T-helper 17 cell (primary cell): ENCODE measurements at regions not wholly inside any gene's neighbourhood (a gene's known extent, or its start where the extent isn't known, plus 50 kb on each side); places are given as distances from the start of the nearest gene placed in this dataset.

Experiments
- ATAC-seq: fragments of 150-1000 bp; cut with Tn5 transposase; 2 replicates; pipeline ENCODE4 v1.10.0; 2021; ENCODE audit warnings: mild to moderate bottlenecking, moderate library complexity
- DNase-seq, 3 donors: peaks; one replicate each; pipeline versions ENCODE4 v3.0.0 to v3.0.0-alpha.2; 2020 to 2021
- H3K9me3 ChIP-seq: one replicate; pipeline ENCODE4 v1.7.0; 2013; ENCODE audit warnings: low read length, mild to moderate bottlenecking; ENCODE audit not compliant: control insufficient read depth, poor library complexity, severe bottlenecking
- H3K27ac Mint-ChIP-seq: one replicate; pipeline ENCODE4 v1.8.0; 2022; ENCODE audit warnings: mild to moderate bottlenecking, moderate library complexity, mixed read lengths
- H3K27me3 Mint-ChIP-seq: one replicate; pipeline ENCODE4 v1.8.0; 2022; ENCODE audit warnings: mixed read lengths
- H3K36me3 Mint-ChIP-seq: one replicate; pipeline ENCODE4 v1.8.0; 2022; ENCODE audit warnings: low read depth, mixed read lengths
- H3K4me1 Mint-ChIP-seq: one replicate; pipeline ENCODE4 v1.8.0; 2022; ENCODE audit warnings: mild to moderate bottlenecking, mixed read lengths
- H3K4me3 Mint-ChIP-seq: one replicate; pipeline ENCODE4 v1.8.0; 2022; ENCODE audit warnings: mild to moderate bottlenecking, moderate library complexity, mixed read lengths

DNA sequence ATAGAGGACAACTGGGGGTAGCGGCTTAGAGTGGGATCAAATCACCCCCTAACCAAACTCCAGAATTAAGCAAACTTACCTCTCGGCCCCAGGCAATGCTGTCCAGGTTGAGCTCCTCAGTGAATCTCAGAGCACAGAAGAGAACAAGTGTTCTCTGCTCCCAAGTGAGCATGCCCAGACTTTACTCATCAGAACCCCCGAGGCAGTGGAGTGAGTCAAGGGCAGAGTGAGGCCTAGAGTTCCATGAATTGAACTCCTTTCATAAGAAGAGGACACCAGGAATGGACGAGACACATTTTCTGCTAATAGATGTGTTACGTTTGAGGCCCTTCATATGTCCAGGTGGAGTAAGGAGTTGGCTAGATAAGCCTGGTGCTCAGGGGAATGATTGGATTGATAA, 134.0 kb upstream of the DTNBP1 start:
- no peaks in the 10 kb centered on the region for H3K36me3 Mint-ChIP-seq
- H3K4me3 Mint-ChIP-seq: no peak overlapping the region
- ATAC-seq: no peak
- H3K27ac Mint-ChIP-seq: no peak overlapping the region
- H3K9me3 ChIP-seq: peaks cover 3% of the 10 kb centered on the region
- no peaks in the 10 kb centered on the region for H3K27me3 Mint-ChIP-seq
- no peaks in the 10 kb centered on the region for H3K4me1 Mint-ChIP-seq
- no peak for DNase-seq

DNA sequence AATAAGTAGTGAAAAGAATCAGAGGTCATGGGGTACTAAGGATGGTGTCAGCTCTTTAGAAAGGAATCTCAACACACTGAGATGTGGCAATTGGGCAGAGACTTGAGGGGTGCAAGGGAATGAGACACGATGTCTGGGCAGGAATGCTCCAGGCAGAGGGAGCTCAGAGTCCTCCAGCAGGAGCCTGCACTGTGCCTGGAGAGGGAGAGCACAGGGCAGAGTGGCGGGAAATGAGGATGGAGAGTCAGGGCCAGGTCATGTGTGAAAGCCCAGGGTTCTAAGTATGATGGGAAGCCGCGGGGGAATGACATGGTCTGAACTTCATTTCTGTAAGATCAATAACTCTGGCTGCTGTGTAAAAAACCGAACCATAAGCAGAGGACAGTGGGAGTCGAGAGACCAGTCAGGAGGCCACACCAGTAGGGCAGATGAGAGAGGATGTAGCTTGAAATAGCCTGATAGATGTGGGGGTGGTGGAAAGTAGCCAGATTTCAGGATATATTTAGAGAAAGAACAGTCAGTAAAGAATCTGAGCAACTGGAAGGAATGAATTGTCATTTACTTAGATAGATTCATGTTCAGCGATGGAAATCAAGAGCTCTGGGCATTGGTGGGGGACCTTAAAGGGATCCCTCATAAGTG, 133.4 kb upstream of the DTNBP1 start:
- DNase-seq: no peak
- H3K36me3 Mint-ChIP-seq: no peaks in the 10 kb centered on the region
- peaks cover 3% of the 10 kb centered on the region for H3K9me3 ChIP-seq
- H3K4me1 Mint-ChIP-seq: no peaks in the 10 kb centered on the region
- no peaks in the 10 kb centered on the region for H3K27me3 Mint-ChIP-seq
- no peak for ATAC-seq
- no peak overlapping the region for H3K27ac Mint-ChIP-seq
- H3K4me3 Mint-ChIP-seq: no peak overlapping the region

DNA sequence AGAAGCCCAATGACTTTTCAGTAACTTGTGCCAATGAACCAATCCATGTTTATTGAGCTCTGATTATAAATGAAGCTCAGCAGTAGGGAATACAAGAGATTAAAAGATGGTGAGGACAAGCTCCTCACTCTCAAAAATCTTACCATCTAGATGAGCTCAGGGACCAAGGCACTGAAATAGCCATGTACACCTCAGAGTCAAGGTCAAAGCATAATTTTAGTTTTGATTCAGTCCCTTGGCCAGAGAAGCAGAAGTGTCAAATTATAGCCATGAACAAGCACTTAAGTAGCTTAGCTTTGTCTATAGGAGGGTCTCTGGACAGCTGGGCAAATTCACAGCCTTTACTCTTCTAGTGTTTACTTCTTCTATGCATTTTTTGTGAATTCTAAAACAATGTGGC, 131.0 kb upstream of the DTNBP1 start:
- no peak for DNase-seq
- peaks cover 5% of the 10 kb centered on the region for H3K27me3 Mint-ChIP-seq

DNA sequence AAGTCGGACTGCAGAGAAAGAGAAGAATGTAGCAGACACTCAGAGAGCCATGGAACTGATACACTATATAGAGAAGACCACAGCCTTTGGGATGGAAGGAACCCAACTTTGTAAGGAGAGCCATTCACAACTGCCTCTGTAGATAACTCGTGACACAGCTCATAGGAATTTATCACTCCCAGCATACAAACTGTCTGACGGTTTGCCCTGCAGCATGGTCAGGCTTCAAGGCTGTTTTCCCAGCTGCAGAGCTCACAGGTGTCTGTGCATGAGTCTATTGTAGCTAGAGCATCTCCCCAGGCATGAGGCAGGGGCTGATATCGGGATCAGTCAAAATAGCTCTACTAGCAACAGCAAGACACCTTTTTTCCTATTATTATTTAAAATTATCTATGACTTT, 130.5 kb upstream of the DTNBP1 start:
- H3K27ac Mint-ChIP-seq: no peak overlapping the region
- no peak for ATAC-seq
- no peak overlapping the region for H3K4me3 Mint-ChIP-seq
- H3K4me1 Mint-ChIP-seq: no peaks in the 10 kb centered on the region
- H3K27me3 Mint-ChIP-seq: peaks cover 5% of the 10 kb centered on the region
- no peak for DNase-seq
- H3K9me3 ChIP-seq: peaks cover 3% of the 10 kb centered on the region
- H3K36me3 Mint-ChIP-seq: peaks cover 2% of the 10 kb centered on the region

More for the DNA sequence above, 131.0 kb upstream of the DTNBP1 start:
- peaks cover 3% of the 10 kb centered on the region for H3K9me3 ChIP-seq
- peaks cover 2% of the 10 kb centered on the region for H3K36me3 Mint-ChIP-seq
- no peak overlapping the region for H3K4me3 Mint-ChIP-seq
- no peak overlapping the region for H3K27ac Mint-ChIP-seq
- H3K4me1 Mint-ChIP-seq: no peaks in the 10 kb centered on the region
- ATAC-seq: no peak

DNA sequence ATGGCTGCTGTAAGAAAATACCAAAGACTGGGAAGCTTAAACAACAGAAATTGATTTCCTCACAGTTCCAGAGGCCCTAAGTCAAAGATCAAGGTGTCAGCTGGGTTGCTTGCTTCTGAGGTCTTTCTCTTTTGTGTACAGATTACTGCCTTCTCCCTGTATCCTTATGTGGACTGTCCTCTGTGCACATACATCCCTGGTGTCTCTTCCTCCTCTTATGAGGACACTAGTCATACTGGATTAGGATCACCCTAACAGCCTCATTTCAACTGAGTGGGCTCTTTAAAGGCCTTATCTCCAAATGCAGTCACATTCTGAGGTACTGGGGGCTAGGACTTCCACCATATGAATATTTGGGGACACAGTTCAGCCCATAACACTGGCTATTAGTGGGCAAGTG, 130.0 kb upstream of the DTNBP1 start:
- no peak for DNase-seq
- ATAC-seq: no peak
- Mint-ChIP-seq H3K36me3 (peaks cover 2% of the 10 kb centered on the region), H3K4me3 (no peak overlapping the region), H3K27me3 (peaks cover 5% of the 10 kb centered on the region), H3K4me1 (no peaks in the 10 kb centered on the region), H3K27ac (no peak overlapping the region)
- peaks cover 3% of the 10 kb centered on the region for H3K9me3 ChIP-seq

DNA sequence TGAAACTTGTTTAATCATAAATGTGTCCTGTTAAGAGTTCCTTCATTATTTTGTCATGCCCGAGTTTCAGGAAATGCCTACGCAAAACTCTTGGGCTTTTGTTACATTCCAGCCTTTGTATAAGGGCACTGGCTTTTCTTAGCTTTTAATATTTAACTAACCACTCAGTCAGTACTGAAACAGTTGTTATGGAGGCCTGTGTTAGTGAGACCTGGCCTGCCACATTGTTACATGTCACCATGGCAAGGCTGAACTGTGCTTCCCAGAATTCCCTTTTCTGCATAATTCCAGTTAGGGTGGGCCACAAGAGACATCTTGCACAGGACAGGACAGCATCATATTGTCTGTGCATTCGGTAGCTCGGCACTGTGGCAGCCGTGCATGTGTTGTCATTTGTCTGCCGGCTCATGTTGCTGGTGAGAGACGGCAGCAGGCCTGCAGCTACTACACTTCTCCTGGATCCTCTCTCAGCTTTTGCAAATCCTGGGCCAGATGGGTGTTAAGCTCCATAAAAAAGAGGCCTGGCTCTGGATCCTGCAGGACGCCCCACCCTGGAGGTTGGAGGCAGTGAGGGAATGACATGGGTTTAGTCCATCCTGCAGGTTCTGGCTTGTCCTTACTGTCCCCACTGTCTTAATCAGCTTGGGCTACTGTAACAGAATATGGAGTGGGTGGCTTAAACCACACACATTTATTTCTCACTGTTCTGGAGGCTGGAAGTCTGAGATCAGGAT, 128.8 kb upstream of the DTNBP1 start:
- DNase-seq: no peak
- H3K36me3 Mint-ChIP-seq: peaks cover 2% of the 10 kb centered on the region
- no peak for ATAC-seq
- no peak overlapping the region for H3K4me3 Mint-ChIP-seq
- H3K27ac Mint-ChIP-seq: no peak overlapping the region
- no peaks in the 10 kb centered on the region for H3K4me1 Mint-ChIP-seq
- no peaks in the 10 kb centered on the region for H3K9me3 ChIP-seq
- peaks cover 5% of the 10 kb centered on the region for H3K27me3 Mint-ChIP-seq

DNA sequence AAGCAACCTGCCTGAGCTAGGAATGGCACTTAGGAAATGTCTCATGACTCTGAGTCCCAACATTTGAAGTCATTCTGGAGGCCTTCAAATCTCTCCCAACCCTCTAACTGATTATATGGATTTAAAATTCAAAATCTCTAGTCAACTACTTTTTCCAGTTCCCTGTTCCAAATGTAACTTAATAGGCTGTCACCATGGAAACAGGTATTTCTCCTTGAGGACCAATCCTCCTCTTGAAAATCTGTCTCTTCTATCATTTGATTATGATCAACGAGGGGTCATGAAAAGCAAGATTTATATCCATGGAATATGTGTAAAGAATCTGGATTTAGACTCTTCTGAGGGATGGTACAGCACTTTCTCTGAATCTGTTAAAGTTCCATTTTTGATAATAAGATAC, 127.3 kb upstream of the DTNBP1 start:
- no peaks in the 10 kb centered on the region for H3K9me3 ChIP-seq
- DNase-seq: no peak
- Mint-ChIP-seq H3K4me1 (no peaks in the 10 kb centered on the region), H3K4me3 (no peak overlapping the region), H3K27me3 (peaks cover 5% of the 10 kb centered on the region), H3K36me3 (peaks cover 2% of the 10 kb centered on the region), H3K27ac (no peak overlapping the region)
- ATAC-seq: no peak

DNA sequence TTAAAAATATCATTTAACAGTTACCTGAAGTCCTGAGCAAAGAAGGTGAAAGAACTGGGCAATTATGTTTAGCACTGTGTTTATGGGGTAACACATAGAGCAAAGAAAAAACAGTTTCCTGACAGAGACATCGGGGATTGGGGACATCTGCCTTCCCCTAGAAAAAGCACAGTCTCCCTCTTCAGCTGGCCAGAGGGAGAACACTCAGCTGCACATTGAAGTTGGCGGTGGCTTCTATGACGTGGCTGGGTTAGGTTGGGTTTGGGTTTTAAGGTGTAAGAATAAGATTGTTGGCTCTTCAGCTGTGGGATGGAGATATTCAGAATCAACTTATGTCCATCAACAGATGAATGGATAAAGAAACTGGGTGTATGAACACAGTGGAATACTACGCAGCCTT, 124.0 kb upstream of the DTNBP1 start:
- no peak for DNase-seq
- H3K4me1 Mint-ChIP-seq: no peaks in the 10 kb centered on the region
- no peak for ATAC-seq
- H3K27me3 Mint-ChIP-seq: peaks cover 5% of the 10 kb centered on the region
- no peaks in the 10 kb centered on the region for H3K9me3 ChIP-seq
- peaks cover 2% of the 10 kb centered on the region for H3K36me3 Mint-ChIP-seq
- H3K4me3 Mint-ChIP-seq: no peak overlapping the region
- H3K27ac Mint-ChIP-seq: no peak overlapping the region

DNA sequence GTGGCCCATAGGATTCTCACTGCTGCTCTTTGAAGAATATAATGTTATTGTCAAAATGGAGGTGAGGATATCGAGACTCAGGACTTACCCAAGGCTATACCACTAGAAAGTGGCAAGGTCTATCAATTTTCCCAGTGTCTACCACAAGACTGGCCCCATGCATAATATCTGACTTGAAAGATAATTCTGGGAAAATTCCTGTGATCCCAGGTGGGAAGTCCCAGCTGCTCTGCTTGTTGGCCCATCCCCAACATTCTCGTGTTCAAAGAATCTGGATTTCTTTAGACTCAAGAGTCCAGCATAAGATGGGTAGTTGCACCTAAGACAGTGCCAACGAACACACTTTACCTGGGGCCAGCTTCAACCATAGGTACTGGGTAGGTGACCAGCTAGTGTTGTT, 120.7 kb upstream of the DTNBP1 start:
- no peak overlapping the region for H3K27ac Mint-ChIP-seq
- H3K4me3 Mint-ChIP-seq: no peak overlapping the region
- DNase-seq: no peak
- peaks cover 8% of the 10 kb centered on the region for H3K27me3 Mint-ChIP-seq
- ATAC-seq: no peak
- H3K4me1 Mint-ChIP-seq: no peaks in the 10 kb centered on the region
- H3K9me3 ChIP-seq: no peaks in the 10 kb centered on the region
- H3K36me3 Mint-ChIP-seq: no peaks in the 10 kb centered on the region

DNA sequence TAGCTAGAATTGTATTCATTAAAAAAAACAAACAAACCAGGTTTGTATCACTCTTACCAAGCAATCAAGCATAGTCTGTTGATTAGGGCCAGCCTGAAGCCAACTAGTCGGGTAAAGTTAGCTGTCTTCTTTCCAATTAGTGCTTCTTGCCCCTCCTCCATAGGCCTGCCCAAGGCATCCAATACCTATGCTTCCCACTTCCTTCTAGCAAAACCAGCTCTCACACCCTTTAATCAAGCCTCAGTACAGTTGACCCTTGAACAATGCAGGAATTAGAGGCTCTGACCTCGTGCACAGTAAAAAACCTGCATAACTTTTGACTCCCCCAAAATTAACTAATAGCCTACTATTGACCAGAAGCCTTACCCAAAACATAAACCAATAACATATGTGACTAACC, 119.1 kb upstream of the DTNBP1 start:
- no peaks in the 10 kb centered on the region for H3K4me1 Mint-ChIP-seq
- DNase-seq (no peak), ATAC-seq (no peak)
- no peaks in the 10 kb centered on the region for H3K9me3 ChIP-seq
- no peak overlapping the region for H3K27ac Mint-ChIP-seq
- peaks cover 24% of the 10 kb centered on the region for H3K27me3 Mint-ChIP-seq
- H3K4me3 Mint-ChIP-seq: no peak overlapping the region
- no peaks in the 10 kb centered on the region for H3K36me3 Mint-ChIP-seq

DNA sequence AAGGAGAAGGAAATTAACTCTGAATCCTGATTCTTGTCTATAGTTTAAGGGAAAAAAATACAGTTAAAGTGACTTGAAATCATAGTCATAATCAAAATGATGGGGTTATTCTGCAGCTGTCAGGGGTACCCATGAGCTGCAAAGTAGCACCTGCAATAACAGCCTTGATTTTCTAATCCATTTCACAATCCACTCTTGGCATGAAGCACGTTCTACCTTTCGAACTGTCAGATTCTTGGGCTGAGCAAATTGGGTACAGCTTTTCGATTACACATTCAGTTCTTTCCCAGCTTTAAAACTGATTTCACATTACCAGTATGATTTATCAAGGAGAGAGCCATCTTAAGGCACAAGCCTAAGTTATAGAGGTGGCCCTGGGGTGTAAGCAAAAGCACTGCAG, 118.5 kb upstream of the DTNBP1 start:
- no peaks in the 10 kb centered on the region for H3K9me3 ChIP-seq
- DNase-seq: no peak
- Mint-ChIP-seq H3K36me3 (no peaks in the 10 kb centered on the region), H3K27me3 (peaks cover 30% of the 10 kb centered on the region), H3K4me1 (no peaks in the 10 kb centered on the region), H3K27ac (no peak overlapping the region), H3K4me3 (no peak overlapping the region)
- ATAC-seq: no peak

DNA sequence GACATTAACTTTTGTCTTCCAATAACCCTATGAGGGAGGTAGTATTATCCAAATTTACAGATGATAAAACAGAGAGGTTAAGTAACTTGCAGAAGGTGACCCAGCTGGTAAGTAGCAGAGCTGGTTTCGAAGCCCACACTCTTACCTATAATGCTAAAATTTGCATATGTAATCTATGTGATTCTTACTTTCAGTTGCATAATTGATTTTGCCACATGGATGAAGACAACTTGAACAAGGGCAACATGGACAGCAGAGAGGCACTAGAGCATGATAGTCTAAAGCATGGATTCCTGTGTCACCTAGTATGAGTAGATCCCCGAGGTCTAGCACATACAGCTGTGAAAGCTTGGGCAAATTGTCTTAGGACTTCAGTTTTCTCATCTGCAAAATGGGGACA, 117.6 kb upstream of the DTNBP1 start:
- Mint-ChIP-seq H3K27ac (no peak overlapping the region), H3K27me3 (peaks cover 31% of the 10 kb centered on the region), H3K36me3 (no peaks in the 10 kb centered on the region), H3K4me1 (no peaks in the 10 kb centered on the region), H3K4me3 (no peak overlapping the region)
- no peak for DNase-seq
- ATAC-seq: no peak
- H3K9me3 ChIP-seq: no peaks in the 10 kb centered on the region

DNA sequence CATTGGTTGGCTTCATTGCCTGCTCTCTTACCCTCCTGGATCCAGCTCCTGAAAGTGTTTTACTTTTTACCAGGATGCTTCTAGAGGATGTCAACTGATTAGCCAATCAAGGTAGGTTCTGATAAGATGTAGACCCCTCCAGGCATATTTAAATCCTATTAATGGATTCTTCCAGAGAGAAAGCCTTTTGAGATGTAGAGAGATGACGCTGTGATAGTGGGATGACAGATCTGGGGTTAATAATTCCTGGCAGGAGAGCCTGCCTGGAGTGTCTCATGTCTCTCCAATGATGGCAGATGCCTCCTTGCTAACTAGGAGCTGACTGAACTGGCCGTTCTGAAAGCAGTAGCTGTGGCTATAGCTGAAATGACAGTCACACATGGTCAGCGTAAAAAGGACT, 116.9 kb upstream of the DTNBP1 start:
- no peaks in the 10 kb centered on the region for H3K9me3 ChIP-seq
- Mint-ChIP-seq H3K27ac (no peak overlapping the region), H3K36me3 (no peaks in the 10 kb centered on the region), H3K4me1 (no peaks in the 10 kb centered on the region), H3K27me3 (peaks cover 31% of the 10 kb centered on the region), H3K4me3 (no peak overlapping the region)
- ATAC-seq: no peak
- no peak for DNase-seq

DNA sequence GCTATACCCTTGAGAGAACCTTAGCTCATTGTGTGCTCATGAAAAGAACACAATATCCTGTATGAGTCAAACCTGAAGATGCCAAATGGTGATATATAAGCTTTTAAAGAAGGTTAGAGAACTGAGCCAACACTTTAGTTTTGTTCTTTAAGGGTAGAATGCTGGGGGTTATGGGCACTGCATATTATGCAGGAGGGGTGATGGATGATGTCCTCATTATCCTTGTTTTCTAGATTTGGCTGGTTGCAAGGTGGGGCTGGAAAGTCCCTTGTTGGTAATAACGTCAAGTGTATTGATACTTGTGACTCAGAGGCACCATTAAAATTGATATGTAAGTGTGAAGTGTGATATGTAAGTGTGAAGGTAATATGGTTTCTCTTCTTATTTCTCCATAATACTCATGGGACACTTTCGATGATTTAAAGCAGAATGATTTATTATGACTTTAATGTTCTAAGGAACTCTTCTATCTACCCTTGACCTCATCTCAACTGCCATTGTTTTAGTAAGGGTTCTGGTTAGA, 113.7 kb upstream of the DTNBP1 start:
- ATAC-seq (no peak), DNase-seq (no peak)
- Mint-ChIP-seq H3K36me3 (no peaks in the 10 kb centered on the region), H3K4me1 (no peaks in the 10 kb centered on the region), H3K4me3 (no peak overlapping the region), H3K27ac (no peak overlapping the region), H3K27me3 (peaks cover 42% of the 10 kb centered on the region)
- no peaks in the 10 kb centered on the region for H3K9me3 ChIP-seq
